A549 (cell line): ENCODE measurements at regions not wholly inside any gene's neighbourhood (a gene's known extent, or its start where the extent isn't known, plus 50 kb on each side); places are given as distances from the start of the nearest gene placed in this dataset.

ENCODE experiments used
- ATAC-seq, 2 experiments: fragments of 200-7000 bp in 1 of 2; fragments of >200 bp in 1 of 2; cut with Nextera tagmentation in 1 of 2; cut with Tn5 transposase in 1 of 2; 3 replicates each; pipeline versions ENCODE4 v1.8.0 to v1.9.1; 2018 to 2020; ENCODE audit warnings: mild to moderate bottlenecking in 1 of 2, moderate library complexity in 1 of 2
- CTCF ChIA-PET: fragments of 300-600 bp; sonication (Branson Sonifier 250); formaldehyde crosslinking; extraction: SDS; loops from one replicate; lab custom pipeline; 2021; ENCODE audit warnings: antibody characterized with exemption, inconsistent platforms; lab: Yijun Ruan, JAX
- POLR2A ChIA-PET: fragments of 350-600 bp; formaldehyde crosslinking; extraction: SDS; loops from one replicate; lab custom pipeline; 2021; ENCODE audit warnings: antibody characterized with exemption, inconsistent platforms; lab: Yijun Ruan, JAX
- DNase-seq, 2 experiments: peaks; one replicate each; pipeline versions ENCODE4 v3.0.0 to v3.0.0-alpha.2; 2011 to 2016; ENCODE audit warnings: low read depth in 1 of 2, low spot score in 1 of 2
- FAIRE-seq: peaks from 2 replicates; lab custom pipeline; 2011; peaks lifted over from hg19 to GRCh38; lab: Jason Lieb, UNC
- H3K27ac ChIP-seq, 2 experiments: fragments of >200 bp; sonication (Bioruptor Twin); formaldehyde crosslinking; 3 replicates each; pipeline ENCODE4 v1.5.1; 2016 to 2017
- H3K4me1 ChIP-seq: fragments of >200 bp; sonication (Bioruptor Twin); formaldehyde crosslinking; 3 replicates; pipeline ENCODE4 v1.6.1; 2016
- H3K4me2 ChIP-seq: fragments of >200 bp; sonication (Bioruptor Twin); formaldehyde crosslinking; 3 replicates; pipeline ENCODE4 v1.6.1; 2016
- H3K4me3 ChIP-seq: fragments of >200 bp; sonication (Bioruptor Twin); formaldehyde crosslinking; 3 replicates; pipeline ENCODE4 v1.5.1; 2016
- H3K9me3 ChIP-seq: fragments of >200 bp; sonication (Bioruptor Twin); formaldehyde crosslinking; 3 replicates; pipeline ENCODE4 v1.6.1; 2016
- BCL3 ChIP-seq: fragments of >200 bp; sonication (Bioruptor Twin); formaldehyde crosslinking; IDR thresholded peaks from 3 replicates; pipeline ENCODE4 v1.6.1; 2016
- BHLHE40 ChIP-seq: IDR thresholded peaks from 2 replicates; pipeline ENCODE4 v1.6.1; 2012; ENCODE audit warnings: low read depth, low read length, inconsistent platforms
- CBX8 ChIP-seq: fragments of 200-600 bp; sonication (generic); IDR thresholded peaks from 2 replicates; pipeline ENCODE4 v1.6.1; 2016
- CEBPB ChIP-seq, 2 experiments: fragments of >200 bp in 1 of 2; sonication (Bioruptor Twin) in 1 of 2; formaldehyde crosslinking in 1 of 2; IDR thresholded peaks; 2 replicates each; pipeline ENCODE4 v1.6.1; 2012 to 2016
- EHF ChIP-seq: fragments of 250-450 bp; sonication (Bioruptor Pico); IDR thresholded peaks from 2 replicates; pipeline ENCODE4 v1.5.0; 2020; ENCODE audit warnings: mild to moderate bottlenecking
- ELK1 ChIP-seq: fragments of 150-350 bp; IDR thresholded peaks from 2 replicates; pipeline ENCODE4 v1.6.1; 2014; ENCODE audit warnings: low read depth, mild to moderate bottlenecking, low read length
- HEYL ChIP-seq: fragments of 250-450 bp; sonication (Bioruptor Pico); IDR thresholded peaks from 2 replicates; pipeline ENCODE4 v1.8.0; 2021; ENCODE audit warnings: mild to moderate bottlenecking, moderate library complexity
- HMGXB4 ChIP-seq: fragments of 250-450 bp; sonication (Bioruptor Pico); IDR thresholded peaks from 2 replicates; pipeline ENCODE4 v1.5.0; 2021; ENCODE audit warnings: mild to moderate bottlenecking, moderate library complexity, borderline replicate concordance
- HOXB13 ChIP-seq: fragments of 250-450 bp; sonication (Bioruptor Pico); IDR thresholded peaks from 2 replicates; pipeline ENCODE4 v1.5.0; 2020; ENCODE audit warnings: low read depth, mild to moderate bottlenecking, moderate library complexity
- HOXB5 ChIP-seq: fragments of 250-450 bp; sonication (Bioruptor Pico); IDR thresholded peaks from 2 replicates; pipeline ENCODE4 v1.5.0; 2020; ENCODE audit warnings: mild to moderate bottlenecking, moderate library complexity
- JUN ChIP-seq, 2 experiments: fragments of >200 bp; sonication (Bioruptor Twin); formaldehyde crosslinking; IDR thresholded peaks; 2 replicates in 1 of 2; 3 replicates in 1 of 2; pipeline ENCODE4 v1.6.1; 2016 to 2017
- KDM1A ChIP-seq: fragments of 200-600 bp; sonication (generic); IDR thresholded peaks from 2 replicates; pipeline ENCODE4 v1.6.1; 2016; ENCODE audit warnings: low read depth, mild to moderate bottlenecking
- MAX ChIP-seq: IDR thresholded peaks from 2 replicates; pipeline ENCODE4 v1.6.1; 2012
- NFE2L2 ChIP-seq: fragments of 150-350 bp; conservative IDR thresholded peaks from 2 replicates; pipeline ENCODE4 v1.6.1; 2014; ENCODE audit warnings: low read length
- NPAS2 ChIP-seq: fragments of 250-450 bp; sonication (Bioruptor Pico); IDR thresholded peaks from 2 replicates; pipeline ENCODE4 v1.8.0; 2022; ENCODE audit warnings: mild to moderate bottlenecking, moderate library complexity, borderline replicate concordance
- POLR2A ChIP-seq: IDR thresholded peaks from 2 replicates; pipeline ENCODE4 v1.6.1; 2012; ENCODE audit warnings: mild to moderate bottlenecking, low read length
- RCOR1 ChIP-seq: fragments of 150-350 bp; IDR thresholded peaks from 2 replicates; pipeline ENCODE4 v1.6.1; 2014; ENCODE audit warnings: antibody characterized with exemption, low read length, low read depth
- TFCP2L1 ChIP-seq: fragments of 250-450 bp; sonication (Bioruptor Pico); IDR thresholded peaks from 2 replicates; pipeline ENCODE4 v1.5.0; 2021; ENCODE audit warnings: mild to moderate bottlenecking
- USF2 ChIP-seq: fragments of 450-650 bp; IDR thresholded peaks from 2 replicates; pipeline ENCODE4 v1.6.1; 2014; ENCODE audit warnings: antibody characterized with exemption
- ZC3H11A ChIP-seq: fragments of 450-650 bp; IDR thresholded peaks from 2 replicates; pipeline ENCODE4 v1.6.1; 2014; ENCODE audit warnings: antibody characterized with exemption, mild to moderate bottlenecking
- ZFP36 ChIP-seq: fragments of 450-650 bp; IDR thresholded peaks from 2 replicates; pipeline ENCODE4 v1.6.1; 2014; ENCODE audit warnings: borderline replicate concordance; ENCODE audit not compliant: partially characterized antibody
- WGBS: methylation state at CpG from one replicate; pipeline ENCODE4 v1.1.6; 2017; ENCODE audit errors: missing lambda C conversion rate; 5-methylcytosine and 5-hydroxymethylcytosine counted together

- ChIA-PET POLR2A (no interaction called here), CTCF (no interaction called here)
- H3K4me2 ChIP-seq: no peak overlapping the region
- DNase-seq (no peak), ATAC-seq (no peak), FAIRE-seq (no peak)
- H3K4me1 ChIP-seq: peaks cover 4% of the 10 kb centered on the region; the same call in 1 of the 3 replicates
- H3K9me3 ChIP-seq: no peaks in the 10 kb centered on the region
- H3K27ac ChIP-seq: no peak overlapping the region
- H3K4me3 ChIP-seq: no peak overlapping the region
- TF ChIP-seq ZC3H11A (no peak), MAX (no peak), JUN (IDR thresholded peaks at IDR 0.05) (no peak), POLR2A (no peak)
- TF ChIP-seq, all 56 proteins: peak for 0
- 71% methylated on average over 2 of the region's 2 CpGs for WGBS
Observed at GRCh38 chr13:50452756-50453155, 390.7 kb downstream of the DLEU7 start.

GRCh38 chr13:50453188-50453587 is 390.3 kb downstream of the DLEU7 start:
- Histone ChIP-seq H3K4me1 (peaks cover 6% of the 10 kb centered on the region; the same call in 2 of the 3 replicates), H3K4me2 (no peak overlapping the region), H3K9me3 (no peaks in the 10 kb centered on the region), H3K4me3 (no peak overlapping the region), H3K27ac (no peak overlapping the region)
- CTCF ChIA-PET: no interaction called here
- POLR2A ChIA-PET: no interaction called here
- 81% methylated on average over 3 of the region's 3 CpGs for WGBS
- TF ChIP-seq HOXB5 (CRISPR knock-in tag) (no peak), TFCP2L1 (CRISPR knock-in tag) (no peak), ZC3H11A (no peak), RCOR1 (no peak), MAX (no peak), HMGXB4 (CRISPR knock-in tag) (no peak), USF2 (no peak), CEBPB (IDR thresholded peaks at IDR 0.05) (no peak), EHF (CRISPR knock-in tag) (no peak), ZFP36 (no peak), CBX8 (no peak)
- FAIRE-seq (no peak), DNase-seq (no peak), ATAC-seq (no peak)

- WGBS: 86% methylated on average over 3 of the region's 3 CpGs
- H3K27ac ChIP-seq: no peak overlapping the region
- no peak for FAIRE-seq
- ChIA-PET CTCF (interaction anchor here (0.7 to 2.1 kb wide), 2 partner anchors 10 to 417 kb away, joined by 3 to 4 read pairs; no protein-coding TSS in a partner anchor), POLR2A (no interaction called here)
- H3K4me3 ChIP-seq: no peak overlapping the region
- no peak for ATAC-seq
- H3K4me1 ChIP-seq: peaks cover 9% of the 10 kb centered on the region; the same call in 2 of the 3 replicates
- no peak overlapping the region for H3K4me2 ChIP-seq
- no peak for DNase-seq
- TF ChIP-seq NPAS2 (CRISPR knock-in tag) (no peak), KDM1A (no peak), ELK1 (no peak), HOXB13 (no peak), MAX (no peak), USF2 (no peak), BCL3 (no peak), NFE2L2 (no peak), POLR2A (no peak), HEYL (CRISPR knock-in tag) (no peak), TFCP2L1 (CRISPR knock-in tag) (no peak), CEBPB (IDR thresholded peaks at IDR 0.05) (no peak), BHLHE40 (no peak)
- no peaks in the 10 kb centered on the region for H3K9me3 ChIP-seq
Observed at GRCh38 chr13:50456111-50456510, 387.4 kb downstream of the DLEU7 start.
